SJCRH30 (cell line): ENCODE measurements at regions not wholly inside any gene's neighbourhood (a gene's known extent, or its start where the extent isn't known, plus 50 kb on each side); places are given as distances from the start of the nearest gene placed in this dataset.

Source experiments
- DNase-seq, 2 experiments: peaks; one replicate each; pipeline ENCODE4 v3.0.0-alpha.2; 2015 to 2020
- H3K27ac ChIP-seq: fragments of 250-450 bp; sonication (Bioruptor Pico); 2 replicates; pipeline ENCODE4 v1.5.1; 2020; ENCODE audit warnings: mild to moderate bottlenecking, moderate library complexity
- H3K27me3 ChIP-seq: fragments of 250-450 bp; sonication (Bioruptor Pico); 2 replicates; pipeline ENCODE4 v1.5.1; 2020; ENCODE audit warnings: mild to moderate bottlenecking, moderate library complexity
- H3K36me3 ChIP-seq: fragments of 250-450 bp; sonication (Bioruptor Pico); 2 replicates; pipeline ENCODE4 v1.5.1; 2020; ENCODE audit warnings: mild to moderate bottlenecking, moderate library complexity
- H3K4me1 ChIP-seq: fragments of 250-450 bp; sonication (Bioruptor Pico); 2 replicates; pipeline ENCODE4 v1.5.1; 2020; ENCODE audit warnings: mild to moderate bottlenecking, moderate library complexity
- H3K4me3 ChIP-seq: fragments of 250-450 bp; sonication (Bioruptor Pico); 2 replicates; pipeline ENCODE4 v1.5.1; 2020; ENCODE audit warnings: mild to moderate bottlenecking, moderate library complexity
- H3K9me3 ChIP-seq: fragments of 250-450 bp; sonication (Bioruptor Pico); replicated peaks from 2 replicates; pipeline ENCODE4 v1.5.1; 2020; ENCODE audit warnings: mild to moderate bottlenecking, moderate library complexity

- Histone ChIP-seq H3K27ac (no peak overlapping the region), H3K4me3 (no peak overlapping the region), H3K4me1 (no peaks in the 10 kb centered on the region), H3K9me3 (no peaks in the 10 kb centered on the region), H3K36me3 (no peaks in the 10 kb centered on the region), H3K27me3 (no peaks in the 10 kb centered on the region)
- no peak for DNase-seq
Observed at GRCh38 chr5:97364731-97365130, 181.7 kb upstream of the RIOK2 start.

DNA sequence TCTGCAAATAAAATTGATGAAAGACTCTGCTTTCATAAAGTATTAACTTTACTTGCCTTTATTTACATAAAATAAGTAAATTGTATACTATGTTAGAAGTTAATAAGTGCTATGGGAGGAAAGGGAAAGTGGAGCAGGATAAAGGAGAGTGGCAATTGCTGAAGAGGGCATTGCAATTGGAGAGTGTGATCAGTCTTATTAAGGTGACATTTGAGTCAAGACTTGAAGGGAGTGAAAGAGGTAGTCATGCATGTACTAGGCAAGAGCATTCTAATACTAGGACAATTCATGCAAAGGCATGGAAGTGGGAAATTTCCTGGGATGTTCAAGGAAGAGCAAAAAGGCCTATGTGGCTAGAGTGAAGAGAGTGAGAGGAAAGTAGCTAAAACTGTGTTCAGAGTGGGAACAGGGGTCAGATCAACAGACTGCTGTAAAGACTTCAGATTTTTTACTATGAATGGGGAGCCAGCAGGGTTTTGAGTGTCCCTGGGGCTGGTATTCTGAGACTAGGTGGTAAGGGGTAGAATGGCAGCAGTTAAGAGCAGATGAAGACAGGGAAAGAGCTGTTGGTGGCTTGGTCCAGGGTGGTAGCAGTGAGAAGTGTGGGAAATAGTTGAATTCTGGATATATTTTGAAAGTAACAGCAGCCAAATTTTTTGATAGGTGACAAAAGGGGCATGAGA is 182.3 kb upstream of the RIOK2 start:
- no peaks in the 10 kb centered on the region for H3K36me3 ChIP-seq
- H3K4me3 ChIP-seq = no peak overlapping the region
- no peaks in the 10 kb centered on the region for H3K27me3 ChIP-seq
- no peaks in the 10 kb centered on the region for H3K9me3 ChIP-seq
- DNase-seq = no peak
- no peaks in the 10 kb centered on the region for H3K4me1 ChIP-seq
- H3K27ac ChIP-seq = no peak overlapping the region

GRCh38 chr5:97365918-97366317 is 182.9 kb upstream of the RIOK2 start:
- Histone ChIP-seq H3K27ac (no peak overlapping the region), H3K9me3 (no peaks in the 10 kb centered on the region), H3K27me3 (no peaks in the 10 kb centered on the region), H3K36me3 (no peaks in the 10 kb centered on the region), H3K4me3 (no peak overlapping the region), H3K4me1 (no peaks in the 10 kb centered on the region)
- DNase-seq = no peak

- Histone ChIP-seq H3K9me3 (no peaks in the 10 kb centered on the region), H3K27me3 (no peaks in the 10 kb centered on the region), H3K36me3 (no peaks in the 10 kb centered on the region), H3K4me3 (no peak overlapping the region), H3K27ac (no peak overlapping the region), H3K4me1 (no peaks in the 10 kb centered on the region)
- no peak for DNase-seq
Observed at GRCh38 chr5:97375959-97376358, 192.9 kb upstream of the RIOK2 start.

DNA sequence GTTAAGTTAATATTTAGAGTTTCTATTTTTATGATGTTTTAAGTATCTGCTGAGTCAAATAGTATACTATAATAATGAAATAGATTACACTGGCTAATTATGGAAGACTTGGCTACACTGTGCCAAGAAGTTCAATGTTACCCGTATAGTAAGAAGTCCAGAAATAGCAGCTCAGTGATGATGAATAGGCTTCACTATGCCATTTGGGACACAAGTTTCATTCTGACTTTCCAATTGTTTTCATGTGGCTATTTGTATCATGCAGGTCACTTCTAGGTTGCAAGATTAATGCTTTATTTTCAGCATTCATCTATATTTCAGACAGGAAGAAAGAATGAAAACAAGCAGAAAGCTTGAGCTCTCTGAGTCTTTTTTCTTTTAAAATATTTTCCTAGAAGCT is 194.5 kb upstream of the RIOK2 start:
- Histone ChIP-seq H3K27me3 (no peaks in the 10 kb centered on the region), H3K36me3 (no peaks in the 10 kb centered on the region), H3K4me3 (no peak overlapping the region), H3K27ac (no peak overlapping the region), H3K4me1 (peaks cover 6% of the 10 kb centered on the region; the same call in 1 of the 2 replicates), H3K9me3 (no peaks in the 10 kb centered on the region)
- DNase-seq = no peak

GRCh38 chr5:97383996-97384395 is 200.9 kb upstream of the RIOK2 start:
- Histone ChIP-seq H3K27ac (no peak overlapping the region), H3K36me3 (no peaks in the 10 kb centered on the region), H3K4me3 (no peak overlapping the region), H3K9me3 (no peaks in the 10 kb centered on the region), H3K27me3 (no peaks in the 10 kb centered on the region), H3K4me1 (peaks cover 11% of the 10 kb centered on the region; the same call in 1 of the 2 replicates)
- no peak for DNase-seq

GRCh38 chr5:97388794-97389193 is 205.7 kb upstream of the RIOK2 start:
- DNase-seq = no peak
- H3K36me3 ChIP-seq = no peaks in the 10 kb centered on the region
- H3K27me3 ChIP-seq = no peaks in the 10 kb centered on the region
- H3K4me1 ChIP-seq = 0 out of 2 replicates have a peak, but pooled peaks cover 5% of the 10 kb centered on the region
- no peak overlapping the region for H3K27ac ChIP-seq
- H3K4me3 ChIP-seq = no peak overlapping the region
- no peaks in the 10 kb centered on the region for H3K9me3 ChIP-seq

DNA sequence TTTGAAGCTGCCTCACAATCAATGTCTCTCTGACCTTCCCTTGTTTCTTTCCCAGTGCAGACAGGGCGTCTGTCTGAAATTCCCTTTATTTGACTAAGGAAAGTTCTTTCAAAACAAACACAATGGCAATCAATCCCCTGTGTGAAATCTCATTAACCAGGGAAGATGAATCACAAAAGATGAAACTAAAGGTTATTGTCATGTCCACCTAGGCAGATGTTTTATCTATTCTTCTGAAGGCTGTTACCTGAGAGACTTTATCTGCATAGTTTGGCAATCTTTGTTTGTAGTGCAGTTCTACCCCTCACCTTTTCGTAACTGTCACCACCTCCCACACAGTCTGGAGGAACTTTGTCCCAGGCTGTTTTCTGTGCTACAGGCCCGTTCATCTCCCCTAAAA is 217.5 kb upstream of the RIOK2 start:
- Histone ChIP-seq H3K9me3 (no peaks in the 10 kb centered on the region), H3K4me1 (no peaks in the 10 kb centered on the region; the same call in 1 of the 2 replicates), H3K4me3 (no peak overlapping the region), H3K27me3 (no peaks in the 10 kb centered on the region), H3K36me3 (no peaks in the 10 kb centered on the region), H3K27ac (no peak overlapping the region)
- DNase-seq = no peak

DNA sequence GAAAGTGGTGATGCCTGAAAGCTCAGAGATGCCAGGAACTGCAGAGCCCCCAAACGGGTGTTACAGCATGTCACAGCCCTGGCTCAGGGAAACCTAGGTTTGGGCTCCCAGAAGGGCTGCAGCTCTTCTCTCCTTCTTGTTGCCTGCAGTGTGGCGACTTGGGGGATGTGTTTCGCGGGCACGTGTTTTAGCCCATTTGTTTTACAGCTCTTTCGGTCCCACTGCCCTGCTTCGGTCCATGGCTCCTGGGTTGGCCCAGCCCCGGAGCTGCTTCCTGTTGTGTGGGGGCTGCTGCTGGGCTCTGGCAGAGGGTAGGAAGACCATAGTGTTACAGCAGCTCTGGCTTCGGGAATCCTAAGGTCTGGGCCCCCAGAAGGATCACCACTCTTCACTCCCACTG is 222.9 kb upstream of the RIOK2 start:
- H3K9me3 ChIP-seq = no peaks in the 10 kb centered on the region
- DNase-seq = no peak
- H3K27ac ChIP-seq = no peak overlapping the region
- H3K4me3 ChIP-seq = no peak overlapping the region
- H3K4me1 ChIP-seq = no peaks in the 10 kb centered on the region; the same call in 1 of the 2 replicates
- no peaks in the 10 kb centered on the region for H3K36me3 ChIP-seq
- H3K27me3 ChIP-seq = no peaks in the 10 kb centered on the region

GRCh38 chr5:97406946-97407676 is 224.1 kb upstream of the RIOK2 start:
- Histone ChIP-seq H3K9me3 (no peaks in the 10 kb centered on the region), H3K27ac (no peak overlapping the region), H3K27me3 (no peaks in the 10 kb centered on the region), H3K4me1 (no peaks in the 10 kb centered on the region; the same call in 1 of the 2 replicates), H3K36me3 (no peaks in the 10 kb centered on the region), H3K4me3 (no peak overlapping the region)
- DNase-seq = no peak

- H3K27ac ChIP-seq = no peak overlapping the region
- H3K4me1 ChIP-seq = peaks cover 10% of the 10 kb centered on the region
- no peaks in the 10 kb centered on the region for H3K36me3 ChIP-seq
- H3K27me3 ChIP-seq = no peaks in the 10 kb centered on the region
- DNase-seq = no peak
- no peaks in the 10 kb centered on the region for H3K9me3 ChIP-seq
- no peak overlapping the region for H3K4me3 ChIP-seq
Observed at GRCh38 chr5:97408331-97408730, 225.3 kb upstream of the RIOK2 start.

DNA sequence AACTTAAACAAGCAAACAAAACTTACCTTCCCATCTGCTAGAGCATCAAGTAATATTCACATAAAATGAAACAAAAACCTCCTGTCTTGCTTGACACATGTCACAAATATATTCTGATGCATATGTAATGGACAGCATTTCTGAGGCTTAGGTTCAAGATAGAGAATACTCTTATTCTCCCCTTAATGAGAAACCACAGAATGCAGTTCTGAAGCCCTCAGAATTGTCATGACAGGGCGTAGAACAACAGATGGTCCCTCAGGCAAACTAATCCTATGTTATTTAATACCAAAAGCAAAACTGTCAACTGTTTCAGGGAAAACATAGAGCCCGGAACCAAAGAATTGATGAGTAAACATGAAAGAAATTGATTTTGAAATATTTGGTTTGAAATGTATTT is 229.9 kb upstream of the RIOK2 start:
- Histone ChIP-seq H3K4me1 (peaks cover 17% of the 10 kb centered on the region), H3K36me3 (no peaks in the 10 kb centered on the region), H3K9me3 (no peaks in the 10 kb centered on the region), H3K27me3 (no peaks in the 10 kb centered on the region), H3K4me3 (no peak overlapping the region), H3K27ac (no peak overlapping the region)
- peak; percentile 43 to 79 for DNase-seq

GRCh38 chr5:97417986-97418385 is 234.9 kb upstream of the RIOK2 start:
- H3K9me3 ChIP-seq = no peaks in the 10 kb centered on the region
- H3K27me3 ChIP-seq = no peaks in the 10 kb centered on the region
- no peaks in the 10 kb centered on the region for H3K36me3 ChIP-seq
- H3K4me3 ChIP-seq = no peak overlapping the region
- H3K27ac ChIP-seq = no peak overlapping the region
- no peak for DNase-seq
- peaks cover 11% of the 10 kb centered on the region for H3K4me1 ChIP-seq

GRCh38 chr5:97418462-97418861 is 235.4 kb upstream of the RIOK2 start:
- Histone ChIP-seq H3K36me3 (no peaks in the 10 kb centered on the region), H3K27ac (no peak overlapping the region), H3K4me3 (no peak overlapping the region), H3K4me1 (peaks cover 6% of the 10 kb centered on the region), H3K27me3 (no peaks in the 10 kb centered on the region), H3K9me3 (no peaks in the 10 kb centered on the region)
- DNase-seq = no peak

DNA sequence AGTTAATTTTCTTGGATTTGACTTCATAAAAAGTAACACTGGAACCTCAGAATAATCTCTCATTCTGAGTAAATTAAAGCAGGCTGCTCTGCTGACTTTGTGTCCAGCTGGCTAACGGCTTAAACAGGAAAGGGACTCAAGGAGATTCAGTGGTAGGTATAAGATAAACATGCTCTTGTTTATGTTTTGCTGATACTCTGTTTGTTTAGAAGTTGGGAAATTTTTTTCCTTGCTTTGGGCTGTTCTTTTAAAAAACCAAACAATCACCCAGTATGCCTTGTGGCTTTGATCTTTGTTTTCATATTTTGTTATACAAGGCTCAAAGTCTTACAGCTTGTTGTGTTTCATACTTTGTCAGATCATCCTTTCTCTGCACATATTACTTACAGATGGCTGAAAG is 237.6 kb upstream of the RIOK2 start:
- no peaks in the 10 kb centered on the region for H3K9me3 ChIP-seq
- H3K27me3 ChIP-seq = no peaks in the 10 kb centered on the region
- H3K27ac ChIP-seq = no peak overlapping the region
- no peaks in the 10 kb centered on the region for H3K4me1 ChIP-seq
- H3K36me3 ChIP-seq = no peaks in the 10 kb centered on the region
- no peak for DNase-seq
- H3K4me3 ChIP-seq = no peak overlapping the region

GRCh38 chr5:97422678-97423077 is 239.6 kb upstream of the RIOK2 start:
- Histone ChIP-seq H3K36me3 (no peaks in the 10 kb centered on the region), H3K27ac (no peak overlapping the region), H3K27me3 (no peaks in the 10 kb centered on the region), H3K9me3 (no peaks in the 10 kb centered on the region), H3K4me1 (no peaks in the 10 kb centered on the region), H3K4me3 (no peak overlapping the region)
- DNase-seq = no peak
